GM12878 (cell line): ENCODE measurements at regions not wholly inside any gene's neighbourhood (a gene's known extent, or its start where the extent isn't known, plus 50 kb on each side); places are given as distances from the start of the nearest gene placed in this dataset.

Experiments used
- CBX5 ChIP-seq: sonication (generic); IDR thresholded peaks from 2 replicates; pipeline ENCODE4 v1.6.1; 2016; ENCODE audit warnings: low read depth, moderate library complexity, mild to moderate bottlenecking, inconsistent platforms
- MYC ChIP-seq: IDR thresholded peaks from 2 replicates; pipeline ENCODE4 v1.6.1; 2011; ENCODE audit warnings: mild to moderate bottlenecking, low read length, moderate library complexity, inconsistent platforms; ENCODE audit not compliant: insufficient read depth, insufficient replicate concordance, insufficient read length, severe bottlenecking
- NRF1 ChIP-seq: conservative IDR thresholded peaks from 2 replicates; pipeline ENCODE4 v1.6.1; 2011; ENCODE audit warnings: mild to moderate bottlenecking, low read depth, low read length, improper control_type of control experiment
- PAX8 ChIP-seq: fragments of 450-650 bp; IDR thresholded peaks from 2 replicates; pipeline ENCODE4 v1.6.1; 2017; ENCODE audit warnings: mild to moderate bottlenecking, moderate library complexity
- POLR2A ChIP-seq: IDR thresholded peaks from 2 replicates; pipeline ENCODE4 v1.6.1; 2011; ENCODE audit warnings: low read depth, mild to moderate bottlenecking, low read length
- RFX5 ChIP-seq: IDR thresholded peaks from 2 replicates; pipeline ENCODE4 v1.6.1; 2011; ENCODE audit warnings: low read depth, low read length, improper control_type of control experiment
- SMC3 ChIP-seq: IDR thresholded peaks from 2 replicates; pipeline ENCODE4 v1.6.1; 2011; ENCODE audit warnings: low read length, improper control_type of control experiment, borderline replicate concordance
- SPI1 ChIP-seq: IDR thresholded peaks from 2 replicates; pipeline ENCODE4 v1.6.1; 2011; ENCODE audit warnings: low read depth, mild to moderate bottlenecking, low read length, moderate library complexity, borderline replicate concordance; ENCODE audit not compliant: insufficient read depth
- TBL1XR1 ChIP-seq: IDR thresholded peaks from 2 replicates; pipeline ENCODE4 v1.6.1; 2012; ENCODE audit warnings: low read depth, low read length, improper control_type of control experiment
- TF ChIP-seq, protein P1 (sequence below): IDR thresholded peaks from 2 replicates; pipeline ENCODE4 v1.6.1; 2011; ENCODE audit warnings: low read depth, low read length, improper control_type of control experiment, borderline replicate concordance
- TF ChIP-seq, protein P2 (sequence below): IDR thresholded peaks from 2 replicates; pipeline ENCODE4 v1.6.1; 2011; ENCODE audit warnings: borderline replicate concordance, low read depth, mild to moderate bottlenecking, moderate library complexity, mixed read lengths, low read length; ENCODE audit not compliant: insufficient read depth; ENCODE audit errors: extremely low read length
- TF ChIP-seq, protein P3 (sequence below), 3 experiments: IDR thresholded peaks in 2 of 3; conservative IDR thresholded peaks in 1 of 3; 2 replicates each; pipeline ENCODE4 v1.5.1; 2011; ENCODE audit warnings: low read depth in 3 of 3, low read length in 3 of 3, mild to moderate bottlenecking in 3 of 3, control low read depth in 2 of 3, moderate library complexity in 2 of 3, inconsistent platforms in 1 of 3, mixed read lengths in 1 of 3; ENCODE audit not compliant: control insufficient read depth in 2 of 3, insufficient read depth in 1 of 3; ENCODE audit errors: extremely low read depth in 1 of 3
- TF ChIP-seq, protein P4 (sequence below): IDR thresholded peaks from 2 replicates; pipeline ENCODE4 v1.6.1; 2012; ENCODE audit warnings: mild to moderate bottlenecking, low read depth, low read length
- TF ChIP-seq, protein P5 (sequence below): IDR thresholded peaks from 2 replicates; pipeline ENCODE4 v1.6.1; 2012; ENCODE audit warnings: low read depth, low read length, improper control_type of control experiment

DNA sequence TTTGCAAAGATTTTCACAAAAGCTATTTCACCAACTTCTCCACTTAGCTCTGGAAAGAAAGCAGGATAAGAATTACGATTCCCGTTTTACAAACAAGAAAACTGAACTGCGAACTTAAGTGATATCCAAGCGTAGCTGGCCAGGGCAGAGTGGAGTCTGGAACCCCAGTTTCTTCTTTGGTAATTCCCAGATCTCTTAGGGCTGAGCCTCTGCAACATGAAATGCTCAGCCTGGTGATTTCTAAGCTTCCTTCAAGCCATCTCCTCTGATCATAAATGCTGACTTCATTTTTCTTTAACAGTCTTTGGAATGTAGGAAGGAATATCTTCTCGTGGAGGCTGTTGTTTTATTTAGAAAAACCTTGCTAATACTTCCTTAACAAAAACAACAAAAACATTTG is 620.0 kb downstream of the CCDC171 start:
- TF ChIP-seq CBX5 (no peak), NRF1 (no peak), MYC (no peak), RFX5 (no peak), POLR2A (no peak), SMC3 (no peak), PAX8 (no peak), SPI1 (no peak), TBL1XR1 (no peak)
- TF ChIP-seq, protein P1, sequence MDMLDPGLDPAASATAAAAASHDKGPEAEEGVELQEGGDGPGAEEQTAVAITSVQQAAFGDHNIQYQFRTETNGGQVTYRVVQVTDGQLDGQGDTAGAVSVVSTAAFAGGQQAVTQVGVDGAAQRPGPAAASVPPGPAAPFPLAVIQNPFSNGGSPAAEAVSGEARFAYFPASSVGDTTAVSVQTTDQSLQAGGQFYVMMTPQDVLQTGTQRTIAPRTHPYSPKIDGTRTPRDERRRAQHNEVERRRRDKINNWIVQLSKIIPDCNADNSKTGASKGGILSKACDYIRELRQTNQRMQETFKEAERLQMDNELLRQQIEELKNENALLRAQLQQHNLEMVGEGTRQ = no peak
- TF ChIP-seq, protein P2, sequence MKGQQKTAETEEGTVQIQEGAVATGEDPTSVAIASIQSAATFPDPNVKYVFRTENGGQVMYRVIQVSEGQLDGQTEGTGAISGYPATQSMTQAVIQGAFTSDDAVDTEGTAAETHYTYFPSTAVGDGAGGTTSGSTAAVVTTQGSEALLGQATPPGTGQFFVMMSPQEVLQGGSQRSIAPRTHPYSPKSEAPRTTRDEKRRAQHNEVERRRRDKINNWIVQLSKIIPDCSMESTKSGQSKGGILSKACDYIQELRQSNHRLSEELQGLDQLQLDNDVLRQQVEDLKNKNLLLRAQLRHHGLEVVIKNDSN = no peak
- TF ChIP-seq, protein P3, sequence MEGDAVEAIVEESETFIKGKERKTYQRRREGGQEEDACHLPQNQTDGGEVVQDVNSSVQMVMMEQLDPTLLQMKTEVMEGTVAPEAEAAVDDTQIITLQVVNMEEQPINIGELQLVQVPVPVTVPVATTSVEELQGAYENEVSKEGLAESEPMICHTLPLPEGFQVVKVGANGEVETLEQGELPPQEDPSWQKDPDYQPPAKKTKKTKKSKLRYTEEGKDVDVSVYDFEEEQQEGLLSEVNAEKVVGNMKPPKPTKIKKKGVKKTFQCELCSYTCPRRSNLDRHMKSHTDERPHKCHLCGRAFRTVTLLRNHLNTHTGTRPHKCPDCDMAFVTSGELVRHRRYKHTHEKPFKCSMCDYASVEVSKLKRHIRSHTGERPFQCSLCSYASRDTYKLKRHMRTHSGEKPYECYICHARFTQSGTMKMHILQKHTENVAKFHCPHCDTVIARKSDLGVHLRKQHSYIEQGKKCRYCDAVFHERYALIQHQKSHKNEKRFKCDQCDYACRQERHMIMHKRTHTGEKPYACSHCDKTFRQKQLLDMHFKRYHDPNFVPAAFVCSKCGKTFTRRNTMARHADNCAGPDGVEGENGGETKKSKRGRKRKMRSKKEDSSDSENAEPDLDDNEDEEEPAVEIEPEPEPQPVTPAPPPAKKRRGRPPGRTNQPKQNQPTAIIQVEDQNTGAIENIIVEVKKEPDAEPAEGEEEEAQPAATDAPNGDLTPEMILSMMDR (IDR thresholded peaks at IDR 0.05 in 2 of 3, conservative IDR thresholded peaks at IDR 0.05 in 1 of 3; ENCODE audit: control insufficient read depth in 2 of 3, extremely low read depth in 1 of 3, insufficient read depth in 1 of 3, low read depth in 3 of 3, low read length in 3 of 3) = no peak
- TF ChIP-seq, protein P4, sequence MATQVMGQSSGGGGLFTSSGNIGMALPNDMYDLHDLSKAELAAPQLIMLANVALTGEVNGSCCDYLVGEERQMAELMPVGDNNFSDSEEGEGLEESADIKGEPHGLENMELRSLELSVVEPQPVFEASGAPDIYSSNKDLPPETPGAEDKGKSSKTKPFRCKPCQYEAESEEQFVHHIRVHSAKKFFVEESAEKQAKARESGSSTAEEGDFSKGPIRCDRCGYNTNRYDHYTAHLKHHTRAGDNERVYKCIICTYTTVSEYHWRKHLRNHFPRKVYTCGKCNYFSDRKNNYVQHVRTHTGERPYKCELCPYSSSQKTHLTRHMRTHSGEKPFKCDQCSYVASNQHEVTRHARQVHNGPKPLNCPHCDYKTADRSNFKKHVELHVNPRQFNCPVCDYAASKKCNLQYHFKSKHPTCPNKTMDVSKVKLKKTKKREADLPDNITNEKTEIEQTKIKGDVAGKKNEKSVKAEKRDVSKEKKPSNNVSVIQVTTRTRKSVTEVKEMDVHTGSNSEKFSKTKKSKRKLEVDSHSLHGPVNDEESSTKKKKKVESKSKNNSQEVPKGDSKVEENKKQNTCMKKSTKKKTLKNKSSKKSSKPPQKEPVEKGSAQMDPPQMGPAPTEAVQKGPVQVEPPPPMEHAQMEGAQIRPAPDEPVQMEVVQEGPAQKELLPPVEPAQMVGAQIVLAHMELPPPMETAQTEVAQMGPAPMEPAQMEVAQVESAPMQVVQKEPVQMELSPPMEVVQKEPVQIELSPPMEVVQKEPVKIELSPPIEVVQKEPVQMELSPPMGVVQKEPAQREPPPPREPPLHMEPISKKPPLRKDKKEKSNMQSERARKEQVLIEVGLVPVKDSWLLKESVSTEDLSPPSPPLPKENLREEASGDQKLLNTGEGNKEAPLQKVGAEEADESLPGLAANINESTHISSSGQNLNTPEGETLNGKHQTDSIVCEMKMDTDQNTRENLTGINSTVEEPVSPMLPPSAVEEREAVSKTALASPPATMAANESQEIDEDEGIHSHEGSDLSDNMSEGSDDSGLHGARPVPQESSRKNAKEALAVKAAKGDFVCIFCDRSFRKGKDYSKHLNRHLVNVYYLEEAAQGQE = no peak
- TF ChIP-seq, protein P5, sequence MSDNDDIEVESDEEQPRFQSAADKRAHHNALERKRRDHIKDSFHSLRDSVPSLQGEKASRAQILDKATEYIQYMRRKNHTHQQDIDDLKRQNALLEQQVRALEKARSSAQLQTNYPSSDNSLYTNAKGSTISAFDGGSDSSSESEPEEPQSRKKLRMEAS = no peak
